K562 (cell line): ENCODE measurements at regions not wholly inside any gene's neighbourhood (a gene's known extent, or its start where the extent isn't known, plus 50 kb on each side); places are given as distances from the start of the nearest gene placed in this dataset.

ENCODE experiments used
- ATAC-seq: fragments of 200-7000 bp; cut with Tn5 transposase; 3 replicates; pipeline ENCODE4 v1.9.1; 2020; ENCODE audit warnings: moderate library complexity
- BruUV-seq: library from RNA; stranded (reverse); fragments of 400-500 nt; replicated peaks from 2 replicates; lab custom pipeline; 2021; lab: Mats Ljungman, UMichigan
- CTCF ChIA-PET: fragments of 300-600 bp; formaldehyde crosslinking; extraction: SDS; loops from one replicate; lab custom pipeline; 2021; ENCODE audit warnings: low intra/inter-chr PET ratio; lab: Yijun Ruan, JAX
- POLR2A ChIA-PET: fragments of 300-600, 350-650 bp; sonication (Branson Sonifier 250); formaldehyde crosslinking; extraction: SDS; loops from one replicate; lab custom pipeline; 2021; ENCODE audit warnings: antibody characterized with exemption, inconsistent platforms; lab: Yijun Ruan, JAX
- DNase-seq, 4 experiments: peaks; one replicate each; pipeline versions ENCODE4 v3.0.0 to v3.0.0-alpha.2; 2011 to 2018; ENCODE audit warnings: low spot score in 3 of 4, mixed read lengths in 3 of 4; ENCODE audit errors: extremely low read depth in 1 of 4
- FAIRE-seq: peaks from 2 replicates; lab custom pipeline; 2011; peaks lifted over from hg19 to GRCh38; lab: Jason Lieb, UNC
- H2AFZ ChIP-seq: 2 replicates; pipeline ENCODE4 v1.6.0; 2011; ENCODE audit warnings: low read depth, low read length, control low read depth, inconsistent platforms
- H3K27ac ChIP-seq: fragments of 200-600 bp; 3 replicates; pipeline ENCODE4 v1.8.0; 2011; ENCODE audit warnings: low read depth, mild to moderate bottlenecking, control low read depth, inconsistent platforms, low read length, moderate library complexity, mixed read lengths; ENCODE audit errors: extremely low read depth
- H3K27me3 ChIP-seq, 2 experiments: fragments of 300-600 bp in 1 of 2; 2 replicates in 1 of 2; 3 replicates in 1 of 2; pipeline versions ENCODE4 v1.6.0 to v1.8.0; 2011; ENCODE audit warnings: inconsistent platforms in 2 of 2, low read length in 2 of 2, mild to moderate bottlenecking in 1 of 2, mixed read lengths in 1 of 2, moderate library complexity in 1 of 2; ENCODE audit not compliant: control insufficient read depth in 2 of 2, insufficient read depth in 2 of 2
- H3K36me3 ChIP-seq: fragments of 300-600 bp; 3 replicates; pipeline ENCODE4 v1.8.0; 2011; ENCODE audit warnings: mild to moderate bottlenecking, low read length, inconsistent platforms; ENCODE audit not compliant: control insufficient read depth, insufficient read depth
- H3K4me1 ChIP-seq, 2 experiments: fragments of 200-600 bp in 1 of 2; replicated peaks in 1 of 2; 2 replicates in 1 of 2; 3 replicates in 1 of 2; pipeline versions ENCODE4 v1.5.1 to v1.8.0; 2011; ENCODE audit warnings: inconsistent platforms in 2 of 2, low read length in 2 of 2, mild to moderate bottlenecking in 1 of 2, mixed read lengths in 1 of 2, moderate library complexity in 1 of 2; ENCODE audit not compliant: control insufficient read depth in 2 of 2, insufficient read depth in 2 of 2
- H3K4me2 ChIP-seq: 2 replicates; pipeline ENCODE4 v1.6.1; 2011; ENCODE audit warnings: low read length, control low read depth, inconsistent platforms, mixed read lengths; ENCODE audit not compliant: insufficient read depth
- H3K4me3 ChIP-seq: fragments of 200-600 bp; sonication (generic), shearing (Covaris generic); 2 replicates; pipeline ENCODE4 v1.5.1; 2016; ENCODE audit warnings: control low read depth, inconsistent platforms
- H3K79me2 ChIP-seq: fragments of 200-600 bp; 3 replicates; pipeline ENCODE4 v1.8.0; 2011; ENCODE audit warnings: low read length, inconsistent platforms; ENCODE audit not compliant: control insufficient read depth, insufficient read depth
- H3K9ac ChIP-seq, 2 experiments: 2 replicates each; pipeline versions ENCODE4 v1.6.0 to v1.6.1; 2011; ENCODE audit warnings: low read depth in 2 of 2, low read length in 2 of 2, control low read depth in 1 of 2, inconsistent platforms in 1 of 2, mild to moderate bottlenecking in 1 of 2, mixed read lengths in 1 of 2; ENCODE audit not compliant: insufficient read depth in 1 of 2
- H3K9me1 ChIP-seq: one replicate; pipeline ENCODE4 v1.6.0; 2011; ENCODE audit warnings: inconsistent platforms, mild to moderate bottlenecking, low read length, moderate library complexity; ENCODE audit not compliant: control insufficient read depth, insufficient read depth
- H3K9me3 ChIP-seq: replicated peaks from 2 replicates; pipeline ENCODE4 v1.5.1; 2011; ENCODE audit warnings: low read depth, low read length, inconsistent platforms; ENCODE audit not compliant: control insufficient read depth, insufficient read depth
- H4K20me1 ChIP-seq: replicated peaks from 2 replicates; pipeline ENCODE4 v1.6.1; 2011; ENCODE audit warnings: low read length, inconsistent platforms, mixed read lengths; ENCODE audit not compliant: control insufficient read depth, insufficient read depth
- BDP1 ChIP-seq: IDR thresholded peaks from 3 replicates; pipeline ENCODE4 v1.6.1; 2011; ENCODE audit not compliant: insufficient read length, insufficient read depth
- CCNT2 ChIP-seq: IDR thresholded peaks from 2 replicates; pipeline ENCODE4 v1.6.1; 2011; ENCODE audit warnings: borderline replicate concordance, low read depth, mild to moderate bottlenecking, moderate library complexity, mixed read lengths, low read length; ENCODE audit not compliant: insufficient read length; ENCODE audit errors: extremely low read depth
- CHAMP1 ChIP-seq: fragments of 450-650 bp; IDR thresholded peaks from 2 replicates; pipeline ENCODE4 v1.6.1; 2016; ENCODE audit warnings: mild to moderate bottlenecking
- EGR1 ChIP-seq: fragments of 450-650 bp; conservative IDR thresholded peaks from 2 replicates; pipeline ENCODE4 v1.6.1; 2017; ENCODE audit warnings: mild to moderate bottlenecking
- FOSL1 ChIP-seq: fragments of 200-800 bp; sonication (Bioruptor generic); conservative IDR thresholded peaks from 2 replicates; pipeline ENCODE4 v1.6.1; 2016; ENCODE audit warnings: missing genetic modification characterization, missing compliant biosample characterization
- MAX ChIP-seq: sonication (generic); formaldehyde crosslinking; IDR thresholded peaks from 2 replicates; pipeline ENCODE4 v1.9.0; 2022; ENCODE audit warnings: mild to moderate bottlenecking, missing genetic modification reagents
- RFX5 ChIP-seq: IDR thresholded peaks from 2 replicates; pipeline ENCODE4 v1.6.1; 2011; ENCODE audit warnings: low read depth, mild to moderate bottlenecking, improper control_type of control experiment, low read length
- SRSF7 ChIP-seq: fragments of 200-400 bp; formaldehyde crosslinking; optimal IDR thresholded peaks from 2 replicates; pipeline ENCODE3; 2017; ENCODE audit warnings: mild to moderate bottlenecking, low read depth, low read length
- STAT5B ChIP-seq: fragments of 250-450 bp; sonication (Bioruptor Pico); IDR thresholded peaks from 2 replicates; pipeline ENCODE4 v1.8.0; 2021; ENCODE audit warnings: mild to moderate bottlenecking, inconsistent platforms
- TEAD1 ChIP-seq, 2 experiments: fragments of 450-650 bp in 1 of 2; sonication (generic) in 1 of 2; formaldehyde crosslinking; IDR thresholded peaks; 2 replicates each; pipeline versions ENCODE4 v1.4.0 to v1.8.0; 2020 to 2022; ENCODE audit warnings: mild to moderate bottlenecking in 2 of 2, missing genetic modification reagents in 1 of 2
- TSC22D4 ChIP-seq: fragments of 450-650 bp; IDR thresholded peaks from 2 replicates; pipeline ENCODE4 v1.6.1; 2016; ENCODE audit warnings: missing genetic modification characterization, missing biosample characterization, control low read depth
- ZFP30 ChIP-seq: fragments of 250-450 bp; sonication (Bioruptor Pico); IDR thresholded peaks from 2 replicates; pipeline ENCODE4 v1.8.0; 2022; ENCODE audit warnings: moderate library complexity, mild to moderate bottlenecking, inconsistent platforms, borderline replicate concordance
- ZNF217 ChIP-seq: sonication (generic); formaldehyde crosslinking; IDR thresholded peaks from 2 replicates; pipeline ENCODE4 v1.8.0; 2022; ENCODE audit warnings: mild to moderate bottlenecking, missing genetic modification reagents
- ZNF347 ChIP-seq: fragments of 450-650 bp; formaldehyde crosslinking; IDR thresholded peaks from 2 replicates; pipeline ENCODE4 v1.4.0; 2020; ENCODE audit warnings: low read depth, mild to moderate bottlenecking, moderate library complexity
- WGBS: fragments of 100-300 bp; shearing (Covaris generic); methylation state at CpG from one replicate; pipeline ENCODE4 v1.1.6; 2016; ENCODE audit warnings: low coverage, mixed read lengths; ENCODE audit not compliant: insufficient coverage; ENCODE audit errors: missing lambda C conversion rate; 5-methylcytosine and 5-hydroxymethylcytosine counted together
- in situ Hi-C: fragments of 300-500 bp; cut with MboI; formaldehyde crosslinking; loops from 4 replicates; pipeline ENCODE4 v1.15.0; 2018; ENCODE audit warnings: inconsistent platforms, mixed read lengths
- intact Hi-C: fragments of 100-400 bp; cut with micrococcal nuclease; formaldehyde crosslinking; loops from 2 replicates; pipeline ENCODE4 v1.14.2; 2022
- TF ChIP-seq, protein P1 (sequence below): fragments of 250-450 bp; sonication (Bioruptor Pico); IDR thresholded peaks from 2 replicates; pipeline ENCODE4 v1.5.0; 2020; ENCODE audit warnings: mild to moderate bottlenecking

- intact Hi-C loops, result no loop called here
Measured at GRCh38 chr21:34311561-34312330, 52.1 kb upstream of the KCNE2 start.

More at GRCh38 chr21:34311561-34312330, 52.1 kb upstream of the KCNE2 start:
- Histone ChIP-seq H3K9ac (no peak overlapping the region), H4K20me1 (no peaks in the 10 kb centered on the region), H3K4me3 (no peak overlapping the region), H2AFZ (no peak overlapping the region), H3K36me3 (no peaks in the 10 kb centered on the region), H3K4me2 (no peak overlapping the region), H3K27me3 (peaks cover 19 to 27% of the 10 kb centered on the region in 2 experiments), H3K79me2 (no peaks in the 10 kb centered on the region), H3K9me3 (no peaks in the 10 kb centered on the region), H3K4me1 (no peaks in the 10 kb centered on the region), H3K27ac (no peak overlapping the region), H3K9me1 (no peaks in the 10 kb centered on the region)
- no TSS peak for BruUV-seq
- ATAC-seq, result no peak
- TF ChIP-seq CCNT2, result no peak
- no peak for TF ChIP-seq RFX5
- no peak for TF ChIP-seq ZNF347 (CRISPR knock-in tag)
- no peak for TF ChIP-seq TSC22D4
- no peak for TF ChIP-seq BDP1
- no peak for TF ChIP-seq FOSL1
- TF ChIP-seq STAT5B (CRISPR knock-in tag), result no peak
- no peak for TF ChIP-seq CHAMP1
- TF ChIP-seq ZNF217, result no peak
- TF ChIP-seq SRSF7, result no peak
- TF ChIP-seq, protein P1, sequence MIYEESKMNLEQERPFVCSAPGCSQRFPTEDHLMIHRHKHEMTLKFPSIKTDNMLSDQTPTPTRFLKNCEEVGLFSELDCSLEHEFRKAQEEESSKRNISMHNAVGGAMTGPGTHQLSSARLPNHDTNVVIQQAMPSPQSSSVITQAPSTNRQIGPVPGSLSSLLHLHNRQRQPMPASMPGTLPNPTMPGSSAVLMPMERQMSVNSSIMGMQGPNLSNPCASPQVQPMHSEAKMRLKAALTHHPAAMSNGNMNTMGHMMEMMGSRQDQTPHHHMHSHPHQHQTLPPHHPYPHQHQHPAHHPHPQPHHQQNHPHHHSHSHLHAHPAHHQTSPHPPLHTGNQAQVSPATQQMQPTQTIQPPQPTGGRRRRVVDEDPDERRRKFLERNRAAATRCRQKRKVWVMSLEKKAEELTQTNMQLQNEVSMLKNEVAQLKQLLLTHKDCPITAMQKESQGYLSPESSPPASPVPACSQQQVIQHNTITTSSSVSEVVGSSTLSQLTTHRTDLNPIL (CRISPR knock-in tag), result no peak
- TF ChIP-seq TEAD1 (CRISPR knock-in tag; IDR thresholded peaks at IDR 0.05), result no peak
- no peak for TF ChIP-seq EGR1
- no peak for TF ChIP-seq MAX (CRISPR knock-in tag)
- TF ChIP-seq ZFP30 (CRISPR knock-in tag), result no peak
- DNase-seq, result no peak
- CTCF ChIA-PET, result no interaction called here
- in situ Hi-C loops, result no loop called here
- no peak for FAIRE-seq
- WGBS, result 2% methylated on average over 12 of the region's 12 CpGs
- POLR2A ChIA-PET, result interaction anchor here (0.8 kb wide), 1 partner anchor 60 kb away, joined by 3 read pairs; no protein-coding TSS in a partner anchor
